HCT116 (cell line): ENCODE measurements at regions not wholly inside any gene's neighbourhood (a gene's known extent, or its start where the extent isn't known, plus 50 kb on each side); places are given as distances from the start of the nearest gene placed in this dataset.

ENCODE experiments used
- ATAC-seq: fragments of 200-7000 bp; cut with Tn5 transposase; 2 replicates; pipeline ENCODE4 v1.9.1; 2020; ENCODE audit warnings: mild to moderate bottlenecking, moderate library complexity
- BruUV-seq: library from RNA; stranded (reverse); fragments of 400-500 nt; replicated peaks from 2 replicates; lab custom pipeline; 2021; lab: Mats Ljungman, UMichigan
- CTCF ChIA-PET: fragments of 300-600 bp; sonication (Branson Sonifier 250); formaldehyde crosslinking; loops from one replicate; lab custom pipeline; 2021; ENCODE audit warnings: antibody characterized with exemption; lab: Charles Lee
- POLR2A ChIA-PET: fragments of 300-600, 350-600 bp; sonication (Branson Sonifier 250); formaldehyde crosslinking; loops from one replicate; lab custom pipeline; 2021; ENCODE audit warnings: antibody characterized with exemption; lab: Charles Lee
- RAD21 ChIA-PET, 2 experiments: fragments of 300-600 bp; sonication (Branson Sonifier 250); formaldehyde crosslinking; loops; one replicate each; lab custom pipeline; 2023; ENCODE audit warnings: low total read pairs in 2 of 2; ENCODE audit not compliant: uncharacterized antibody in 2 of 2, unreplicated experiment in 2 of 2, low non-redundant PET in 1 of 2; lab: Charles Lee
- DNase-seq: peaks from one replicate; pipeline ENCODE4 v3.0.0-alpha.2; 2010; ENCODE audit warnings: low read depth, low spot score
- H2AFZ ChIP-seq: fragments of 200-600 bp; shearing (Covaris generic), sonication (generic); 2 replicates; pipeline ENCODE4 v1.6.1; 2017; ENCODE audit warnings: low read depth, mixed run types, mixed read lengths, antibody characterized with exemption, low read length; ENCODE audit not compliant: poor library complexity, severe bottlenecking
- H3K27ac ChIP-seq: 2 replicates; pipeline ENCODE4 v1.5.1; 2012; ENCODE audit warnings: low read depth, low read length
- H3K27me3 ChIP-seq: fragments of 200-600 bp; sonication (generic); 2 replicates; pipeline ENCODE4 v1.6.1; 2016; ENCODE audit warnings: mixed run types, low read length, mixed read lengths; ENCODE audit not compliant: insufficient read depth
- H3K36me3 ChIP-seq, 2 experiments: fragments of 200-500 bp in 1 of 2; fragments of 200-600 bp in 1 of 2; sonication (Bioruptor generic) in 1 of 2; sonication (generic) in 1 of 2; 2 replicates each; pipeline versions ENCODE4 v1.5.1 to v1.6.1; 2014 to 2016; ENCODE audit warnings: low read length in 2 of 2, inconsistent platforms in 1 of 2, mixed read lengths in 1 of 2, mixed run types in 1 of 2; ENCODE audit not compliant: insufficient read depth in 2 of 2, control insufficient read depth in 1 of 2
- H3K4me1 ChIP-seq, 2 experiments: fragments of 200-600 bp in 1 of 2; sonication (generic) in 1 of 2; 2 replicates each; pipeline versions ENCODE4 v1.5.1 to v1.6.1; 2012 to 2017; ENCODE audit warnings: low read length in 2 of 2, inconsistent platforms in 1 of 2, mild to moderate bottlenecking in 1 of 2, mixed read lengths in 1 of 2, mixed run types in 1 of 2, moderate library complexity in 1 of 2; ENCODE audit not compliant: insufficient read depth in 2 of 2, control insufficient read depth in 1 of 2
- H3K4me2 ChIP-seq: fragments of 200-600 bp; sonication (generic); 2 replicates; pipeline ENCODE4 v1.6.1; 2017; ENCODE audit warnings: mixed run types, low read length, mixed read lengths
- H3K4me3 ChIP-seq, 2 experiments: fragments of 200-600 bp in 1 of 2; sonication (generic) in 1 of 2; replicated peaks in 1 of 2; 2 replicates each; pipeline ENCODE4 v1.5.1; 2011 to 2016; ENCODE audit warnings: low read length in 2 of 2, control low read depth in 1 of 2, low read depth in 1 of 2, mild to moderate bottlenecking in 1 of 2, mixed read lengths in 1 of 2, mixed run types in 1 of 2
- H3K79me2 ChIP-seq: fragments of 200-600 bp; sonication (generic); 2 replicates; pipeline ENCODE4 v1.6.1; 2017; ENCODE audit warnings: mild to moderate bottlenecking, mixed run types, low read length, moderate library complexity, mixed read lengths; ENCODE audit not compliant: insufficient read depth
- H3K9ac ChIP-seq: fragments of 200-600 bp; sonication (generic); 2 replicates; pipeline ENCODE4 v1.6.1; 2016; ENCODE audit warnings: low read length, mixed read lengths
- H3K9me2 ChIP-seq: fragments of 200-600 bp; sonication (generic), shearing (Covaris generic); 2 replicates; pipeline ENCODE4 v1.6.1; 2017; ENCODE audit warnings: mixed run types, mild to moderate bottlenecking, moderate library complexity; ENCODE audit not compliant: insufficient read depth
- H3K9me3 ChIP-seq, 2 experiments: fragments of 200-500 bp in 1 of 2; fragments of 200-600 bp in 1 of 2; sonication (Bioruptor generic) in 1 of 2; sonication (generic) in 1 of 2; 2 replicates each; pipeline ENCODE4 v1.6.1; 2014 to 2017; ENCODE audit warnings: low read length in 2 of 2, mixed read lengths in 2 of 2, inconsistent platforms in 1 of 2, low read depth in 1 of 2, mild to moderate bottlenecking in 1 of 2, mixed run types in 1 of 2, moderate library complexity in 1 of 2; ENCODE audit not compliant: control insufficient read depth in 1 of 2, insufficient read depth in 1 of 2
- H4K20me1 ChIP-seq: fragments of 200-600 bp; sonication (generic), shearing (Covaris generic); 2 replicates; pipeline ENCODE4 v1.6.1; 2017; ENCODE audit warnings: mixed run types, mild to moderate bottlenecking, moderate library complexity; ENCODE audit not compliant: insufficient read depth
- CEBPB ChIP-seq: IDR thresholded peaks from 2 replicates; pipeline ENCODE4 v1.6.1; 2012; ENCODE audit warnings: low read depth
- CTCF ChIP-seq, 3 experiments: fragments of 200-600 bp in 1 of 3; sonication (generic) in 1 of 3; IDR thresholded peaks in 2 of 3; conservative IDR thresholded peaks in 1 of 3; 2 replicates each; pipeline ENCODE4 v1.5.1; 2012 to 2017; ENCODE audit warnings: low read depth in 2 of 3, low read length in 2 of 3, antibody characterized with exemption in 1 of 3, borderline replicate concordance in 1 of 3, control low read depth in 1 of 3, mild to moderate bottlenecking in 1 of 3, mixed read lengths in 1 of 3, mixed run types in 1 of 3, moderate library complexity in 1 of 3; ENCODE audit not compliant: insufficient read depth in 1 of 3
- EGR1 ChIP-seq: IDR thresholded peaks from 2 replicates; pipeline ENCODE4 v1.6.1; 2012; ENCODE audit warnings: low read depth
- ELF1 ChIP-seq: IDR thresholded peaks from 2 replicates; pipeline ENCODE4 v1.6.1; 2012; ENCODE audit warnings: low read depth, borderline replicate concordance
- EZH2 ChIP-seq: fragments of 200-600 bp; sonication (generic); IDR thresholded peaks from 2 replicates; pipeline ENCODE4 v1.6.1; 2017; ENCODE audit warnings: antibody characterized with exemption, mixed run types
- JUND ChIP-seq: IDR thresholded peaks from 2 replicates; pipeline ENCODE4 v1.6.1; 2012
- POLR2A ChIP-seq: IDR thresholded peaks from 2 replicates; pipeline ENCODE4 v1.7.0; 2011; ENCODE audit warnings: borderline replicate concordance; ENCODE audit not compliant: insufficient read depth, insufficient read length; ENCODE audit errors: extremely low read depth
- RAD21 ChIP-seq: IDR thresholded peaks from 2 replicates; pipeline ENCODE4 v1.6.1; 2012; ENCODE audit warnings: low read depth, mild to moderate bottlenecking
- REST ChIP-seq: IDR thresholded peaks from 2 replicates; pipeline ENCODE4 v1.6.1; 2012; ENCODE audit warnings: low read depth
- SP1 ChIP-seq: IDR thresholded peaks from 2 replicates; pipeline ENCODE4 v1.6.1; 2012; ENCODE audit warnings: low read depth
- SRF ChIP-seq: IDR thresholded peaks from 2 replicates; pipeline ENCODE4 v1.6.1; 2012; ENCODE audit warnings: low read depth
- TCF7L2 ChIP-seq: IDR thresholded peaks from 2 replicates; pipeline ENCODE4 v1.7.0; 2011; ENCODE audit warnings: borderline replicate concordance, inconsistent platforms; ENCODE audit not compliant: insufficient read depth, insufficient read length; ENCODE audit errors: extremely low read depth
- ZFX ChIP-seq: fragments of 450-650 bp; IDR thresholded peaks from 2 replicates; pipeline ENCODE4 v1.6.1; 2017
- intact Hi-C: fragments of 100-400 bp; cut with micrococcal nuclease; formaldehyde crosslinking; loops from 2 replicates; pipeline ENCODE4 v1.10.0; 2022

- Histone ChIP-seq H4K20me1 (no peaks in the 10 kb centered on the region), H3K4me3 (no peak overlapping the region), H2AFZ (no peak overlapping the region), H3K9me2 (no peaks in the 10 kb centered on the region), H3K79me2 (no peaks in the 10 kb centered on the region), H3K36me3 (no peaks in the 10 kb centered on the region), H3K9ac (no peak overlapping the region), H3K4me2 (no peak overlapping the region), H3K9me3 (peaks cover 24 to 33% of the 10 kb centered on the region in 2 experiments; a peak in 2 of 4 replicates), H3K4me1 (no peaks in the 10 kb centered on the region), H3K27ac (no peak overlapping the region), H3K27me3 (no peaks in the 10 kb centered on the region)
- ChIA-PET CTCF (no interaction called here), POLR2A (no interaction called here), RAD21 (no interaction called here)
- BruUV-seq: no TSS peak
- TF ChIP-seq CTCF (IDR thresholded peaks at IDR 0.05 in 2 of 3, conservative IDR thresholded peaks at IDR 0.05 in 1 of 3; ENCODE audit: borderline replicate concordance in 1 of 3, insufficient read depth in 1 of 3, low read depth in 2 of 3, low read length in 2 of 3): no peak
- no peak for TF ChIP-seq EZH2
- no peak for TF ChIP-seq ELF1
- no peak for TF ChIP-seq SP1
- no peak for TF ChIP-seq TCF7L2
- TF ChIP-seq JUND: no peak
- TF ChIP-seq POLR2A: no peak
- TF ChIP-seq EGR1: no peak
- no peak for TF ChIP-seq RAD21
- TF ChIP-seq SRF: no peak
- intact Hi-C loops: no loop called here
- ATAC-seq (no peak), DNase-seq (no peak)
Measured at GRCh38 chr14:26743284-26743683, 145.5 kb upstream of the NOVA1 start.

GRCh38 chr14:26744903-26745302 is 147.1 kb upstream of the NOVA1 start:
- intact Hi-C loops: no loop called here

More at GRCh38 chr14:26744903-26745302, 147.1 kb upstream of the NOVA1 start:
- ChIA-PET RAD21 (no interaction called here), POLR2A (no interaction called here), CTCF (no interaction called here)
- Histone ChIP-seq H3K27ac (no peak overlapping the region), H3K4me1 (no peaks in the 10 kb centered on the region), H3K4me3 (no peak overlapping the region), H4K20me1 (no peaks in the 10 kb centered on the region), H3K9me2 (no peaks in the 10 kb centered on the region), H3K9me3 (peaks cover 19 to 32% of the 10 kb centered on the region in 2 experiments; a peak in 3 of 4 replicates), H3K9ac (no peak overlapping the region), H3K36me3 (no peaks in the 10 kb centered on the region), H3K27me3 (no peaks in the 10 kb centered on the region), H3K4me2 (no peak overlapping the region), H2AFZ (no peak overlapping the region), H3K79me2 (no peaks in the 10 kb centered on the region)
- no peak for ATAC-seq
- no peak for TF ChIP-seq CEBPB
- no peak for TF ChIP-seq REST
- no peak for TF ChIP-seq ZFX
- no peak for TF ChIP-seq EGR1
- no peak for DNase-seq
- no TSS peak for BruUV-seq
